ENCODE measurements at regions not wholly inside any gene's neighbourhood (a gene's known extent, or its start where the extent isn't known, plus 50 kb on each side); places are given as distances from the start of the nearest gene placed in this dataset.

DNA sequence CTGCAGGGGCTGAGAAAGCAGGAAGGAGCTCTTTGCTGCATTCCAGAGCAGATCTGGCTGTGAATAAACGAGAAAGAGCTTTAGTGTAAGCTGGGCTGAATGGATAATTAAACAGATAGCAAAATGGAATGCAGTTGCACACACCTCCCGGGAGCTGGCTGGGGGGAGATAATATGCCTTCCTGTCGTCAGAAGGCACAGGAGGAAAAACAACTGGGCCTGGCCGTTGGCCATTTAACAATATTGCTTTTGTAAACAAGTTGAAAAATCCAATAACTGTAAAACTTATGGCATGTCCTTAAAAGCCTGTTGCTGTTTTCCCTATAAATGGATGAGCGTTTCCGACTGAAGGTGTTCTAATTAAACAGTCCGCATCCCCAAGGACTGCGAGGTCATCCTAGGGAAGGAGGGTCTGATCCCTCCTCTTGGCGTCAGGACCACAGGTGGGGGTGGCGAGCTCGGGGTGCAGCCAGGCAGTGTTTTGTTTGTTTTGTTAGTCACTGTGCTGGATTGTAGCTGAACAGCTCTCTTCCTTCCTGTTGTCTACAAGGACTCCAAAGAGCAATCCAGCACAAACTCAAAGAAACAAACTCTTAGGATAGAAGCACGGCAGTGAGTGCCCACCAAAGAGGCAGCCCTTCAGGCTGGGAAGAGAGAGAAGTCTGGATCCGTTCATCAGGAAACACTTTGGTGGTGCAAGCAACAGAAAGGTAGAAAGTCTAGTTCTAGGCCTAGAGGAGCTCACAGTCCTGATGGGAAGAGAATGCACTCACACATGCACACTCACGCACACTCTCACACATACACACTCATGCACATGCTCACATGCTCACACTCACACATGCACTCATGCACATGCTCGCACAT lies 133.4 kb upstream of the SMAD3 start:
- DNase-seq (ENCODE audit: low read depth in 2 of 2): peak in 1 of 2 experiments; percentile 22

DNA sequence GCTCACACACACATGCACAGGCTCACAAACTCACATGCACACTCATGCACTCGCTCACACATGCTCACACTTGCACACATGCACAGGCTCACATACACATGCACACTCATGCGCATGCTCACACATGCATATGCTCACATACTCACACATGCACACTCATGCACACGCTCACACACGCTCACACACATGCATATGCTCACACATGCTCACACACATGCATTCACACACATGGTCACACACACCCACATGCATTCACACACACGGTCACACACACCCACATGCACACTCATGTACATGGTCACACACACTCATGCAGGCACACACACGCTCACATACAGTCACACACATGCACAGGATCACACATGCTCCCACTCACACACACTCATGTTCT lies 132.8 kb upstream of the SMAD3 start:
- DNase-seq (ENCODE audit: low read depth in 2 of 2): no peak

DNA sequence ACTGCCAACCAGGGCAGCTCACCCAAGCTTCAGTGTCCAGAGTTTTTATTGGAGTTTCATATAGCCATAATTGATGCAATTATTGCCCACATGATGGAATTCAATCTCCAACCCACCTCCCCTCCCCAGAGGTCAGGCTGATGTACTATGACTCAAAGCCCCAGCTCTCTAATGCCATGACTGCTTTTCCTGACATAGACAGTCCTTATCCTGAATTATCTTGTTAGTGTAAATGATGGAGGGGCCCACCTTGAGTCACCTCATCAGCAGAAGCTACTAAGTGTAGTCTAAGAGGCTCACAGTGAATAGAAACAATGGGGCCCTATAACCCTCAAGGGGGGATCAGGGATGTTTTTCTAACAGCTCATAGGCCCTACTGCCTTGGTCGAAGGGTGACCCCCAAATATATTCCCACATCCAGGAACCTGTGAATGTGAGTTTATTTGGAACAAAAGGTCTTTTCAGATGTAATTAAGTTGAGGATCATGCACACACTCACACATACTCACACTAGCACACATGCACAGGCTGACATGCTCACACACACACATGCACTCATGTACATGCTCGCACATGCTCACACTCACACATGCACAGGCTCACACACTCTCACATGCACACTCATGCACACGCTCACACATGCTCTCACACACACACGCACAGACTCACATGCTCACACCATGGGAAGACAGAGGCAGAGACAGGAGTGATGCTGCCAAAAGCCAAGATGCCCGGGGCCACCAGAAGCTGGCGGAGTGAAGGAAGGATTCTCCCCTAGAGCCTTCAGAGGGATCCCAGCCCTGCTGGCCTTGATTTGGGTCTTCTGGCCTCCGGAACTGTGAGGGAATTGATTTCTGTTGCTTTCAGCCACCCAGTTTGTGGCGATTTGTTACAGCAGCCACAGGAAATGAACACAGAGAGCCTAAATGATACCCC lies 131.2 kb upstream of the SMAD3 start:
- no peak for DNase-seq (ENCODE audit: low read depth in 2 of 2)

DNA sequence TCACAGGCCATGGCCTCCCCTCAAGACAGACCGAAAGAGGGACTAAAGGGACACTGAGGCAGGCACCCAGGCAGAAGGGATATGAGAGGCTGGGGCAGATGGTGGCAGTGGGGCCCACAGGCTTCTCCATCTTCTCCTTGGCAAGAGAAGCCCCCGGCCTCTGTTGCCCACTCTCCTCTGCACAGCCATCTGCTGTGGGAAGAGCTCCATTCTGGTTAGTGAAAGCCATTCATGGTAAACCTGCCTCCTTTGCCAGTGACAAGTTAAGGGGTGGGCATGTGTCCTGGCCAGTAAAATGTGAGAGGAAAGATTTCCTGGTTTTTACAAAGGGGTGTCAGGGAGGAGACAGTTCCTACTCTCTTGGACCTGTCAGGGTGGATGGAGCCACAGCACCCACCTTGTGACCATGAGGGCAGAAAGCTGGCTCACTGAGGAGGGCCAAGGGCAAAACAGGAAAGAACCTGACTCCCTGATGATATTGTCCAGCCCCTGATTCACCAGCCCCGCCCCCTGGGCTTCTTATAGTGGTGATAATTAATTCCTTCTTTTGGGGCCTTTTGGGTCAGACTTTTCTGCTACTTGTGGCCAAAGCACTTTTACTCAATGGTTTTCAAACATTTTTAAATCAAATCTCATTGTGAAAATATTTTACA lies 130.4 kb upstream of the SMAD3 start:
- DNase-seq (ENCODE audit: low read depth in 2 of 2): no peak

- no peak for DNase-seq (ENCODE audit: low read depth in 2 of 2)
Measured at GRCh38 chr15:66935688-66936087, 129.7 kb upstream of the SMAD3 start.

DNA sequence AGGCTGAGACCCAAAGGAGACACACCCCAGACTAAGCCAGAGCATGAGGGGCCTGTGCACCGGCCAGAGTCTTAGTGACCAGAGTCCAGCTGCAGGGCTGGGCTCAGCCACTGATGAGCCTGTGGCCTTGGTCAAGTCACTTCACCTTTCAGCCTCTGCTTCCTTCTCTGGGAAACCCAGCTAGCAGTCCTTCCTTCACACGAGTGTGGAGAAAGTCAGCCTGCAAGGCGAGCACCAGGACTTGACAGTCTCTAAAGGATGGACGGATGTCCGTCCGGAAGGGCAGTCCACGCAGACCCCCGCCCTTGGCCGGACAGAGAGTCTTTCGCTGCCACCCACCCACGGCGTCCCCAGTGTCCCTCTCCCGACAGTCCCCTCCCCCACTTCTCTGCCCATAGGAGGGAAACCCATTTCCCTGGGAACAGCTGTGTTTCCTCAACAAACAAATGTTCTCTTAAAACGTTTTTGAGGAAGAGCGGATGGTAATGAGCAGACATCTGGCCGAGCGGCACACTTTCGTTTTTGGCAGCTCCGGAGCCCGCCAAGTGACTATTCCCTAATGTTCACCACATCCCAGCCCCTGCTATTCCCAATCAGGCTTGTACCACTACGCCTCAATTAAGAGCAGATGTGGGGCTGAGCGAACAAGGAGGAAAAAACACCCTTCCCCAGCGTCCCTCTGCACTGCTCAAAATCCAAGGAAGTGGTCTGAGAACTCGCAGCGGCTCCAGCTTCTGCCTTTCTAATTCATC lies 129.1 kb upstream of the SMAD3 start:
- DNase-seq (ENCODE audit: low read depth in 2 of 2): peak; percentile 79 to 81

GRCh38 chr15:66936861-66937582 lies 128.4 kb upstream of the SMAD3 start:
- no peak for DNase-seq (ENCODE audit: low read depth in 2 of 2)

DNA sequence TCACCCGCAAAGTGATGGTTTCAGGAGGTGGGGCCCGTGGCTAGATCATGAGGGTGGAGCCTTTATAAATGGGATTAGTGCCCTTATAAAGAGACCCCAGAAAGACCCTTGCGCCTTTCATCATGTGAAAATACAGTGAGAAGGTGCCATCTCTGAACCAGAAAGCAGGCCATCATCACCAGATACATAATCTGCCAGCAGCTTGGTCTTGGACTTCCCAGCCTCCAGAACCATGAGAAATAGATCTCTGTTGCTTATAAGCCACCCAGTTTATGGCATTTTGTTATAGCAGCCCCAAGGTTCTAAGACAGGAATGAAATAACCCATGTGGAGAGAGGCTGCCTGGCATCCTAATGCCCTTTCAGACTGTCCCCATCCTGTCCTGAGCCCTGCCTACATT lies 127.8 kb upstream of the SMAD3 start:
- DNase-seq (ENCODE audit: low read depth in 2 of 2): no peak

GRCh38 chr15:66938114-66938830 lies 127.1 kb upstream of the SMAD3 start:
- no peak for DNase-seq (ENCODE audit: low read depth in 2 of 2)

- no peak for DNase-seq (ENCODE audit: low read depth in 2 of 2)
Measured at GRCh38 chr15:66939016-66939415, 126.4 kb upstream of the SMAD3 start.

DNA sequence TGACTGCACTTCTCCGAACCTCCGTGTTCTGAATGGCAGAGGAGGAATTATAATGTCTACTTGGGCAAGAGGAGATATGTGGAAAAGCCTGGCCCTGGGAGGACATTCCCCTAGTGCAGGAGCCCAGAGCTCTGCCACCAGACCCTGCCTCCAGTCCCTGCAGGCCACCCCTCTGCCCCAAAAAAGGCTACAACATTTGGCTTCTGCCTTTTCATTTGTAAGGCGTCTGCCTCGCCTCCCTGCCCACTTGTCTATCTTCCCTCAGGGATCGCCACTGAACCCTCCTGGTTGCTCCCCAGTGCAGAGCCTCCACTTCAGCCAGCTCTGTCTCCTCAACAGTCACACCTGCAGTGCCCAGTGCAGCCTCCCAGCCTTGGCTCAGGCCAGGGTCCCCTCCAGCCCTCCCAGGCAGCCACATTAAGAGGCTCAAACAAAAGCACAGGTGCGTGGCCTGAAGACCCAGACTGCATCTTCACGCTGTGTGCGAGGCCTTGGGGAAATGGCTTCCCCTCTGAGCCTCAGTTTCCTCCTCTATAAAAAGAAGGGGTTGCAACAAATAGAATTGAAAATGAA lies 125.9 kb upstream of the SMAD3 start:
- DNase-seq (ENCODE audit: low read depth in 2 of 2): no peak

DNA sequence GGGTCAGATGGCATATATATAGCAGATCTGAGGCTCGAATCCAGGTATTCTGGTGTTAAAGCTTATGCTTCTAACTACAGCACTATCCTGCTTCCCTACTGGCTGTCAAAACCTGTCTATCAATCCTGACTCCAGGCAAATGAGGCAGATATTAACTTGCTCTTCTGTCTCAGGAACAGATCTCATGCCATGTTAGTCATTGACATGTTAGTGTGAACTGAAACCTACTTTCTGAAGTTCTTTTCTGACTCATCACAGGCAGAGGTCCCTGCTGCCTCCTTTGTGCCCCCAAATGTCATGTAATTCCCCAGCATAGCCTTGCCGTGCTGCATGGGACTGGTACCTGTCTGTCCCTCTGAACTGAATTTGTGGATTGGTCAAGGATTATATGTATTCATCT lies 125.0 kb upstream of the SMAD3 start:
- no peak for DNase-seq (ENCODE audit: low read depth in 2 of 2)

GRCh38 chr15:66941108-66941711 lies 124.2 kb upstream of the SMAD3 start:
- DNase-seq (ENCODE audit: low read depth in 2 of 2): no peak

DNA sequence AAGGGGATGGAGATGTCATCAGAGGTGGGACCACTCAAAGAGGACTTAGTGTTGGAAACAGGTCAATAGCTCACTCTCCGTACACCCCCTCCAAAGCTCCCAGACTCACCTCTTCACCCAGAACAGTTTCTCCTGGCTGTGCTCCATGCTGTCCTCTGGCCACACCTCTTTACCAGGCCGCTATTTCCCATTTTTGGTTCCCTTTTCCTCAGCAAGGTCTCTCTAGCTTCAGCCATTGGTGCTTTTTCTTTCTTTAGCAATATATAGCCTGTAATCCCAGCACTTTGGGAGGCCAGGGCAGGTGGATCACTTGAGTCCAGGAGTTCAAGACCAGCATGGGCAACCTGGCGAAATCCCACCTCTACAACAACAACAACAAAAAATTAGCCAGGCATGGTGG lies 123.6 kb upstream of the SMAD3 start:
- no peak for DNase-seq (ENCODE audit: low read depth in 2 of 2)

GRCh38 chr15:66942649-66943390 lies 122.6 kb upstream of the SMAD3 start:
- DNase-seq (ENCODE audit: low read depth in 2 of 2): no peak

- no peak for DNase-seq (ENCODE audit: low read depth in 2 of 2)
Measured at GRCh38 chr15:66943456-66944095, 121.8 kb upstream of the SMAD3 start.

DNA sequence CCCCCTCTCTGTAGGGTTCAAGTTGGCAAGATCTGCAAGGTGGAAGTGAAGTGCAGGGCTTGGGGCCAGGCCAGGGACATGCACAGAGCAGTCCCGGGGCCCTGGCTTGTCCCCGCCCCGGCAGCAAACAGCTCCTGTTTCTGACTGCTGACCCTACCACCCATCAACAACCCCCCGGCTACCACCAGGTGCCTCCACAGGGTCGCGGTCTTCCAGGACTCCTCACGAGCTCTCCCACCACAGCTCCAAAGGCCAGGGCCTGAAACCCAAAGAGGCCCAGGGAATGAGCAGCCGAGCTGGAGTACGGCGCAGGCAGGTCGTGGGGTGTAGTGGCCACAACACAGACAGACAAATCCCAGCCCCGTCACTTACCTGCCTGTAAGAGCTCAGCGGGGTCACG lies 121.3 kb upstream of the SMAD3 start:
- DNase-seq (ENCODE audit: low read depth in 2 of 2): no peak

DNA sequence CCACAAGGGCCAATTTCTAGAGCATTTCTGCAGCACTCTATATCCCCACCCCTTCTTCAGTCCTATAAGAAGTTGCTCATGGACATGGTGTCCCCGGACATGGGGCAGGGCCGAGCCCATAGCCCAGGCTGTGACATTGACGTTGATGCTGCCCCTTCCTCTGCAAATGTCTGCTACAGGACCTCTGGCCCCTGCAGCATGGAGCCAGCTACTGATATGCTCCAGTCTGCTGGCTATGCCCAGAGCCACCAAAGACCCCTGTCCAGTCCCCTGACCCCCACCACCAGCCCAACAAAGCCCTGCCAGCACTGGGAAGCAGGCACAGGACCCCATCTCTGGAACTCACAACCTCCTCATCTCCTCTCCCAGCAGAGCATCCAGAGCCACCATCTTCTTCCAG lies 120.1 kb upstream of the SMAD3 start:
- DNase-seq (ENCODE audit: low read depth in 2 of 2): no peak
